ENCODE measurements at regions not wholly inside any gene's neighbourhood (a gene's known extent, or its start where the extent isn't known, plus 50 kb on each side); places are given as distances from the start of the nearest gene placed in this dataset.
"Not testable (repeated sequence)": the region's sequence is repeated elsewhere in the genome, so short reads cannot be mapped to it uniquely, and the experiment has no call there.

DNA sequence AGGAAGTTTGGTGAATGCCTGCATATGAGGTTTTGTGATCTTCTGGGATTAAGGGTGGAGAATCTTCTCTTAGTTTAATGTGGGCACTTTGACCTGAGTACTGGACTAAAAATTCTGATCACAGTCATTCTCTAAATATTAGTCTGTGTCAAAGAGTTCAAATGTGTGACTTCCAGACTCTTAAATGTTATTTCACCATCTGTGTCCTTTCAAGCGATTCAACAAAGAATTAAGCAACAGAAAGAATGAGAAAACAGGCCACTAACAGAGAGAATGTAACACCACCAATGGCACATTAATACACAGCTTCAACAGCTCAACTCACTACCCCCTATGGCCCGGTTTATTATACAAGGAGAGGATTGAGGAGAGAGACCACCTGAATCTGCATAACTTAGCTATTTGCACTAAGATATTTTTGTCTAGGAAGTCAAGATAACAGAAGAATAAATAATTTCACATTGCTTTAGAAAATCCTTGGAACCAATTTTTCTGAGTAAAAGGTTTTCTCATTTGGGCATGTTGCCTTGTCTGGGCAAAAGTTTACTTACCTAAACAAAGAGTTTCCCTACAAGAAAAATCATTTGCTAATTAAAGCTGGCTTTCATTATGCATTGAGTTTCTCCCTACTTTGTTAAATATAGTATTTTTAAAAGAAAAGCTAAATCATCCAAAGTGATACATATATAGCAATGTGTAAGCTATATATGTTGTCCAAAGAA, 1313.7 kb downstream of the NCAM2 start:
- no peak for DNase-seq

GRCh38 chr21:22314963-22315362, 1316.8 kb downstream of the NCAM2 start:
- no peak for DNase-seq

- no peak for DNase-seq
These were observed 1321.2 kb downstream of the NCAM2 start for GRCh38 chr21:22319435-22319834.

GRCh38 chr21:22342889-22343288, 1344.7 kb downstream of the NCAM2 start:
- DNase-seq, result peak; percentile 26

GRCh38 chr21:22343303-22343702, 1345.1 kb downstream of the NCAM2 start:
- no peak for DNase-seq

- DNase-seq, result no peak
These were observed 1345.5 kb downstream of the NCAM2 start for GRCh38 chr21:22343721-22344120.

DNA sequence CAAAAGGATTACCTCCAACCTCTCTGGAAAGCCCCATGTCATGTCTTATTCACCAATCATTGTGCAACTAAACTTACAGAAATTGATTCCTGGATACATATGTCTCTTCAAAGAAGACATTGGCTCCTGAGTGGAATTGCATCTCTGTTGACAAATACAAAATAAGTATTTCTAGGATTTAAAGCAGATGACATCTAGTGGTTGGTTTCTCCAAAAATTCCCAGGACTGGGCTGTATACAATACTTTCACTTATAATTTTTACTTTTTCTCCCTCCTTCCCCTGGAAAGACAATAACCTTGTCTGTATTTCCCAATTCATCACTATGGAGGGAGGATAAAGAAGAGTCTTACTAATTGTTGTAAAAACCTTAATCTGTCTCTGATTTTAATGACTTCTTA, 1347.4 kb downstream of the NCAM2 start:
- no peak for DNase-seq

- DNase-seq, result no peak
These were observed 1348.4 kb downstream of the NCAM2 start for GRCh38 chr21:22346576-22346975.

DNA sequence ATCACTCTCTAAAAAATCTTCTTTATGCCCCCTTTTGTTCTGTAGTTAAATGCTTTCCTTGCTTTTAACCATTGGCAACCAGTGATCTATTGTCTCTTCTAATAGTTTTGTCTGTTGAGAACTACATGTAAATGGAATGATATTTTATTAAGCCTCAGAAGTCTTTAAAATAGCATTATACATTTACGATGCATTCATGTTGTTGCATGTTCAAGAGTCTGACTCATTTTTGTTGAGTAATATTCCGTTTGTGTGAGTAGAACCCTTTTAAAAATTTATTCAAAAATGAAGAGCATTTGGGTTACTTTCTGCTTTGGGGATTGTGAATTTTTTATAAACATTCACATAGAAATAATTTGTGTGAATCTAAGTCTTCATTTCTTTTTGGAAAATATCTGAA, 1352.9 kb downstream of the NCAM2 start:
- DNase-seq, result no peak

DNA sequence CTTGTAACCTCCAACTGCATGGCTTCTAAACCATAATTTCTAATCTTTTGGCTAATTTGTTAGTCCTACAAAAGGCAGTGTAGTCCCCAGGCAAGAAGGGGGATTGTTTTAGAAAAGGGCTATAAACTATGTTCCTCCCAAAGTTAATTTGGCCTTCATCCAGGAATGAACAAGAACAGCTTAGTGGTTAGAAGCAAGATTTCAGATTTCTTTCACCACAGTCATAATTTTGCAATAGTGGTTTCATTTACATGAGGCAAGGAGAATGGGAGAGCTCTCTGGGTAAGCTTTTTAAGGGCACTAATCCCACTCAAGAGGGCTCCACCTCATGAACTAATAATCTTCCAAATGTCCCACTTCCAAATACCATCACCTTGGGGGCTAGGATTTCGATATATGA, 1353.9 kb downstream of the NCAM2 start:
- DNase-seq, result no peak

DNA sequence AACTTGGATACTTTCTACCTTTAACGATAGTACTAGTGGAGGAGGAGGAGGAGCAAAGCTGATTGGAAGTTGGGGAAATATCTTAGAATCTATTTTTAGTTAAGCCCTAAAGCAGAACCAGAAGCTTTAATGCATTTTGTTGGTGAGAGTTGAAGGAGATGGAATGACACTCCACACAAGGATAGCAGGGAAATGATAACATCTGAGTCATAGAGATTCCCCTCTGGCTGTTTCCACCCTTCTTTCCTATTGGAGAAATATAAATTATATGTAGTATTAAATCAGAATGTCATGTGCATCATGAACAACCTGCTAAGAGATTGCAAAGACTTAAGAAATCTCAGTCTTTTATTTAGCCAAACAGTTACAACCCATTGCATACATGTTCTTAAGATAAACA, 1357.7 kb downstream of the NCAM2 start:
- no peak for DNase-seq

DNA sequence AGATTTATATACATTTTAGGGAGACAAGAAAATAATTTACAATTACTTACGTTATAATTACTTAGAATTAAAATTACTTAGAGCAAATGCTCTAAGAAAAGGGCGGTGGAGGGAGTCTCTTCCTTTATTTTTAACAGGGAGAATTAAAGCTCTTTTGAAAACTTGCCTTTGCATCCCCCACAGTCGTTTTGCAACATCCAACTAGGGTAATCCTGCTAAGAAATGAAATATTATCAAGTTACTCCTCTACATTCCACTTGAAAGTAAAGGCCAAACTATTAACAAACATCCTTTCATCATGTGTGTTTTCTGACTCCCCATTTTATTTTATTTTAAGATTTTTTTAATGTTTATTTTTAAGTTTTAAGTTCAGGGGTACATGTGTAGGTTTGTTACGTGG, 1358.5 kb downstream of the NCAM2 start:
- DNase-seq, result no peak

GRCh38 chr21:22359599-22359998, 1361.4 kb downstream of the NCAM2 start:
- DNase-seq, result not testable (repeated sequence)

DNA sequence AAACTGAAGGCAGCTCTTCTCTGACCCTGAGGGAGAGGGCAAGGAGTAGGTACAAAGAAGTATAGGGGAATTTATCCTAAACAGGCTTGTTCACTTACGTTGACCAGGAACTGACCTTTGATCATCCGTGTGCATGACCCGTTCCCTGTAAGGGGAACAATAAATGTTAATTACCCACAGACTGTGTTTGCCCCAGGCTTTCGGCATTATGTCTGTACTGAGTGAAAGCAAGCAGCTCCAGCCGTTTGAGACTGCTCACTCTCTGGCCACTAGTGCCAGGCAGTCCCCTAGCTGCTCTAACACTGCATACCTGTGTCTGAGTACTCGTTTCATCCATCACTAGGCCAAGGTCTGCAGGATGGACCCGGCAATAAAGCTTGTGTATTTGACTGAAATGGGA, 1365.3 kb downstream of the NCAM2 start:
- DNase-seq, result no peak

- DNase-seq, result no peak
These were observed 1366.0 kb downstream of the NCAM2 start for GRCh38 chr21:22364163-22364562.

DNA sequence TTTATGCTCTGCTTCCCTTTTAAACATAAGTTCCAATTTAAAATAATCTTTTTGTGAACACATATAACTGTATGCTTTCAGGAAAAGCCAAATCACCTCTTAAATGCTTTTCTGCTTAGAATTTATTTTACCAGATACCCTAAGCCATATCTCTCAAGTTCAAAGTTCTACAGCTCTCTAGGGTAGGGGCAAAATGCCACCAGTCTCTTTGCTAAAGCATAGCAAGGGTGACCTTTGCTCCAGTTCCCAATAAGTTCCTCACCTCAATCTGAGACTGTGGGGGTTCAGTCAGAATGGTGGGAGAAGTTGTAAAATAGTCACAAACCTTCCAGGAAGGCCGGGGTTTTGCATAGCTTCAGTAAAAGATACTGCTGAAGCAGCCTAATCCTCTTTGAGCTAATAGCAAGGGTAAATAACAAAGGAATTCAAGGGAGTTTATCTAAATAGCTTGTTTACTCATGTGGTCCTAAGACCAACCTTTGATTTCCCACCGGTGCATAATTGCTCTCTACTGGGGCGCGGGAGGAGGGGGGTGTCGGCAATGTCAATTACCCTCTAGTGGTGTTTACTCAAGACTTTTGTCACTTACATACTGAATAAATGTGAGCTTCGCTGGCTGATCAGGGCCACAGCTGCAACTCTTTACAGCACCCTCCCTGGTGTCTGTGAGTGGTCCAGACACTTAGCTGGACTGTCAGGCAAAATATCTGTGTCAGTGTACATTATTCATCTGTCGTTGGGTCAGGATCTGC, 1376.2 kb downstream of the NCAM2 start:
- no peak for DNase-seq

GRCh38 chr21:22377795-22378194, 1379.6 kb downstream of the NCAM2 start:
- not testable (repeated sequence) for DNase-seq

DNA sequence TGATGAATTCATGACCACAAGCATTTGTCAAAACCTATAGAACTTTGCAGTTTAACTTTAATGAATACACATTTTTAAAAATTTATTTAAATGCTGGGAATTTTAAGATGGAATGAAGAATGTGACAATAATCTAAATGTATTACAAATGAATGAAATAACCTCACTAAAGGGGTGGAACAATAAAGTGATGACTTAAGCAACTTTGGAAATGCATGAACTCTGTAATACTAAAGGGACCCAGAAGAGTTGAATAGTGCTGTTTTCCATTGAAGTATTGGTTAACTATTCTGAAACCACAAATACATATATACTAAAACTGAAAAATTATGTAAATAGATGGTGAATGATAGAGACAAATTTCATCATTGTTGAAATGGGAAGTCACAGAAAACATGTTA, 1395.1 kb downstream of the NCAM2 start:
- no peak for DNase-seq

DNA sequence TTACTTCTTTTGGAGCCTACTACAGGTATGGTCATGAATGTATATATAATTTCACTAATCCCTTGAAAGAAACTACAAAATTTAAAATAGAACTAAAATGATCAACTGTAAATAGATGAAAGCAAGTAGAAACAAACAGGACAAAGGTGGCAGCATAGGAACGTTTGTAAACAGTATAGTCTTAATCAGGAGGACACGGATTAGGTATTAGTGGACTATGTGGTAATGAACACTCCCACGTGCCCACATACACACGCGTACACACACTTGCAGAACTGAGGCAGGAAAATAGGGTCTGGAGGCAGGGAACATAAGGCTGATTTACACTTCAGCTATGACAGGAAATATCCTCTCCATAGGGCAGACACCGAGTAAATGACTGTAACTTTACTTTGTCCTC, 1397.8 kb downstream of the NCAM2 start:
- no peak for DNase-seq

DNA sequence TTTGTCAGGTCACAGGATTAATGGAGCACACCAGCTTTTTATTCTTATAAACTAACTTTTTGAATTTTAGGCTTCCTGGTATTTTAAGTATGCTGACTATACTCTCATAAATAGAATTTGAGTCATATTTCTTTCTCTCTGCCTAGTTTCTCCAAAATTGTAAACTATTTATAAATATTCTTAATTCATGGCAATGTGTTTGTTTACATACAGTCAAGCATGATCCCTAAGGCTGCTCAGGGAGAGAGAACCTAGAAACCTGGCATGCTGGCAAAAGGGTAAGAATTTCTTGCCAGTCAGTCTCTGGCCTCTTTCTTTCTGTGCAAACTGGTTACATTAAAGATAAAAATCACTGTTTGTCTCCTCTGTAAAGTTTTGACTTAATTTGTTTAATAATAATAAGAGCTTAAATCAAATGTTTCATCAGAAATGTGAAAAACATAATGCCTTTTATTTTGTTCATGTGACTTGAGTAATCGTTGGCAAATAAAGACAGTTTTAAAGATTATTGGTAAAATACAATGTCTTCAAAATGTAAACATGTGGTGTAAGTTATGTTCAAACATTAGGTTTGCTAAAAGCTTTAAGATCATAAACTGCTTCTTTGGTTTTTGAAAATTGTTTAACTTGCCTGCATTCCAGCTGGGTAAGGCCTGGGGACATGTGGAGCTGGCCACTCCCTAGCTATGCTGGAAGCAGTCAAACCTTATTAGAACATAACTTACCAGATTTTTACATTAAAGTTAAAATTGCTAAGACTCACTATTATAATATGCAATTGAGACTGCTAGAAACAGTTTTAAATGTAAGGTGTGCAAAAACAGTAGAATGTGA, 1401.7 kb downstream of the NCAM2 start:
- DNase-seq, result no peak

DNA sequence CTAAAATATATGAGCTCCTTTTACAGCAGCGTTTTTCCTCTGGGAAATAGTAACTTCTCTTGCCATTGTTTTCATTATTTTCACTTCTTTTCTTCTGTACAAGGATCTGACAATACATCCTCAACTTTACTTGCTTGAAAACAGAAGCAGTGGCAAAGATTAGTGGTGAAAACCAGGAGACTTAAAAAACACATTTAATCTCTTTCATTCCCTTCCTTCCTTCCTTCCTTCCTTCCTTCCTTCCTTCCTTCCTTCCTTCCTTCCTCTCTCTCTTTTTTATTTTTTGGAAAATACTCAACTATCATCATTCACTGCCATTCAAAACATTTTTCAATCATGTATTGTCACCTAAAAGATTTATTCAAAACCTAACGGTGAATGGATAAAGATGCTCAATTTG, 1411.4 kb downstream of the NCAM2 start:
- DNase-seq, result no peak

DNA sequence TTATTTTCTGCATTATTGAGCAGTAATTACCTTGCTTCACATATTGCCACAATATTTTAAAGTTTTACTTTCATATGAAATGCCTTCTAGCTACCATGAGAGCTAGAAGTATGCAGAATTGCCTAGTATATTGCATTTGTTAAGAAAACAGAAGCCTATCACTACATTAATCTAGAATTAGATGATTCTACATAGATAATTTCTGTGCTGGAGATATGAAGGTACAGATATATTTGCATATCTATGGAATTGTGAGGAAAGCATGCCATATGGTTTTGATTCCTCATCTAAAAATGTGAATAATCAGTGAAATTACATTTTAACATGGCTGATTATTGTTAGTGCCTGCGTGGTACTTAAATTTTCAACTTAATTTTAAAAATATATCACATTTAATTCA, 1418.3 kb downstream of the NCAM2 start:
- no peak for DNase-seq

DNA sequence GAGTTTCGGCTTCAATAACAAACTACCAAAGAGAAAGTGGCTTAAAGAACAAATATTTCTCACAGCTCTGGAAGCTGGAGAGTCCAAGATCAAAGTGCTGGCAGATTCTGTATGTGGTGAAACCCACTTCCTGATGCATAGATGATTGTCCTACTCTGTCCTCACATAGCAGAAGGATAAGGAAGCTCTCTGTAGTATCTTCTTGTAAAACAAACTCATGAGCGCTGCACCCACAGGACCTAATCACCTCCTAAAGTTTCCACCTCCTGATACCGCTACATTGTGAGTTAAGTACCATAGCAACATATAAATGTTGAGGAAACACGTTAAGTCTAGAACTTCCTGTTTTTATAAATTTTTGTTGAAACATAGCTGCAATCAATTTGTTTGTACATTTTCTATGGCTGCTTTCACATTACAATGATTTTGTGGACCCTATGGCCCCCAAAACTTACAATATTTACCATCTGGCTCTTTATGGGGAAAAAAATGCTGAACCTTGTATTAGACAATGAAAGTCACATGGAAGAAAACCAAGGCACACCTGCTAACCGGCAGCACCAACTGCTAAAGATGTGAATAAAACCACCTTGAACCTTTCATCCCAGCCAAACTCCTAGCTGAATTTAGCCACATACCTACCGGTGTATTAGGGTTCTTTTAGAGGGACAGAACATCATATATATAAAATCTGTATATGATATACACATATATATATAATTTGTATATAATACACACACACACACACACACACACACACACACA, 1423.4 kb downstream of the NCAM2 start:
- DNase-seq, result no peak
